ENCODE measurements at regions not wholly inside any gene's neighbourhood (a gene's known extent, or its start where the extent isn't known, plus 50 kb on each side); places are given as distances from the start of the nearest gene placed in this dataset.

- no peak for TF ChIP-seq POLR2A (IDR thresholded peaks at IDR 0.05; ENCODE audit: low read length)
- no peak for TF ChIP-seq GATA1 (IDR thresholded peaks at IDR 0.05; ENCODE audit: low read depth, low read length)
Observed at GRCh38 chr10:88041243-88042159, 178.1 kb downstream of the PTEN start.

All from erythroblast (primary cell).